ENCODE measurements at regions not wholly inside any gene's neighbourhood (a gene's known extent, or its start where the extent isn't known, plus 50 kb on each side); places are given as distances from the start of the nearest gene placed in this dataset.

DNA sequence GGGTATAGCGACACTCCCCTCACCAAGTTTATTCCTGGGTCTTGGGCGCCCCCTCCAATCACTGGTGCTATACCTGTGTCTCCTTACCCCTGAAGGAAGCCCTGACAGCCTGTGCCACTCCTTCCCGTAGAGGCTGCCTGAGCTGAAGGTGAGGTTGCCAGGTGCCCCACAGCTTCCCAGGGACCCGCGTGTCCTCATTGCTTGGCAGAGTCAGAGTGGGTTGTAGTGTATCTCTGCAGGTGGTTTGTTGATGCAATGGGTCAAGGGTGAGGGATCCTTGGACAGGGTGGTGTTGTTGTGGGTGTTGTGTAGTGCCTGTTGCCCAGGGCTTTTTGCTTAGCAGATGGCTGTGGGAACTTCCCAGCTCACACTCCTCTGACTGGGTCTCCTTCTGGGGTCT, 438.7 kb upstream of the FSIP2 start:
- H3K4me3 Mint-ChIP-seq: no peak overlapping the region
- intact Hi-C loops (cut with DNase I, micrococcal nuclease): no loop called here

GRCh38 chr2:185306119-185306518, 432.5 kb upstream of the FSIP2 start:
- DNase-seq: no peak
- Mint-ChIP-seq H3K9me3 (peaks cover 6% of the 10 kb centered on the region), H3K4me3 (no peak overlapping the region), H3K27me3 (no peaks in the 10 kb centered on the region), H3K4me1 (ENCODE audit: low read depth) (no peaks in the 10 kb centered on the region), H3K27ac (no peak overlapping the region), H3K36me3 (ENCODE audit: low read depth) (no peaks in the 10 kb centered on the region)
- no peak for ATAC-seq (ENCODE audit: poor library complexity)
- ChIA-PET CTCF (no interaction called here), POLR2A (no interaction called here)
- Histone ChIP-seq H3K4me3 (ENCODE audit: low read length) (no peak overlapping the region), H3K4me1 (ENCODE audit: insufficient read depth, low read length) (no peaks in the 10 kb centered on the region), H3K27me3 (ENCODE audit: control insufficient read depth in 1 of 2, insufficient read depth in 2 of 2, low read length in 2 of 2) (no peaks in the 10 kb centered on the region), H3K36me3 (ENCODE audit: insufficient read depth, low read length) (no peaks in the 10 kb centered on the region), H3K27ac (ENCODE audit: low read depth in 1 of 2, low read length in 2 of 2) (no peak overlapping the region), H3K9me3 (ENCODE audit: control insufficient read depth in 1 of 2, insufficient read depth in 1 of 2, low read length in 2 of 2) (no peaks in the 10 kb centered on the region)
- TF ChIP-seq CTCF (IDR thresholded peaks at IDR 0.05): no peak
- intact Hi-C loops (cut with DNase I, micrococcal nuclease): no loop called here

More for the DNA sequence above, 438.7 kb upstream of the FSIP2 start:
- Mint-ChIP-seq H3K36me3 (ENCODE audit: low read depth) (no peaks in the 10 kb centered on the region), H3K27ac (no peak overlapping the region), H3K27me3 (no peaks in the 10 kb centered on the region), H3K4me1 (ENCODE audit: low read depth) (no peaks in the 10 kb centered on the region), H3K9me3 (peaks cover 6% of the 10 kb centered on the region)
- Histone ChIP-seq H3K36me3 (ENCODE audit: insufficient read depth, low read length) (no peaks in the 10 kb centered on the region), H3K4me3 (ENCODE audit: low read length) (no peak overlapping the region), H3K27ac (ENCODE audit: low read depth in 1 of 2, low read length in 2 of 2) (no peak overlapping the region), H3K9me3 (ENCODE audit: control insufficient read depth in 1 of 2, insufficient read depth in 1 of 2, low read length in 2 of 2) (peaks cover 0 to 8% of the 10 kb centered on the region in 2 experiments), H3K4me1 (ENCODE audit: insufficient read depth, low read length) (no peaks in the 10 kb centered on the region), H3K27me3 (ENCODE audit: control insufficient read depth in 1 of 2, insufficient read depth in 2 of 2, low read length in 2 of 2) (no peaks in the 10 kb centered on the region)
- ChIA-PET POLR2A (no interaction called here), CTCF (no interaction called here)
- ATAC-seq (ENCODE audit: poor library complexity): no peak
- TF ChIP-seq CTCF (IDR thresholded peaks at IDR 0.05): no peak
- DNase-seq: no peak

GRCh38 chr2:185316383-185316782, 422.2 kb upstream of the FSIP2 start:
- no peaks in the 10 kb centered on the region for H3K27me3 ChIP-seq (ENCODE audit: control insufficient read depth in 1 of 2, insufficient read depth in 2 of 2, low read length in 2 of 2)
- no peak overlapping the region for H3K27ac ChIP-seq (ENCODE audit: low read depth in 1 of 2, low read length in 2 of 2)
- H3K4me3 ChIP-seq (ENCODE audit: low read length): no peak overlapping the region
- no peak for ATAC-seq (ENCODE audit: poor library complexity)
- no peaks in the 10 kb centered on the region for H3K9me3 ChIP-seq (ENCODE audit: control insufficient read depth in 1 of 2, insufficient read depth in 1 of 2, low read length in 2 of 2)
- H3K4me1 Mint-ChIP-seq (ENCODE audit: low read depth): no peaks in the 10 kb centered on the region
- CTCF ChIA-PET: no interaction called here
- H3K27ac Mint-ChIP-seq: no peak overlapping the region
- intact Hi-C loops (cut with DNase I, micrococcal nuclease): no loop called here
- H3K4me3 Mint-ChIP-seq: no peak overlapping the region
- H3K4me1 ChIP-seq (ENCODE audit: insufficient read depth, low read length): no peaks in the 10 kb centered on the region
- TF ChIP-seq CTCF (IDR thresholded peaks at IDR 0.05): no peak
- POLR2A ChIA-PET: no interaction called here
- H3K36me3 ChIP-seq (ENCODE audit: insufficient read depth, low read length): no peaks in the 10 kb centered on the region
- no peak for DNase-seq
- peaks cover 2% of the 10 kb centered on the region for H3K9me3 Mint-ChIP-seq
- H3K36me3 Mint-ChIP-seq (ENCODE audit: low read depth): no peaks in the 10 kb centered on the region
- H3K27me3 Mint-ChIP-seq: no peaks in the 10 kb centered on the region

All from CD4-positive, alpha-beta T cell (primary cell).